Neural progenitor cell (in vitro differentiated cells): ENCODE measurements at regions not wholly inside any gene's neighbourhood (a gene's known extent, or its start where the extent isn't known, plus 50 kb on each side); places are given as distances from the start of the nearest gene placed in this dataset.

Source experiments
- EZH2 ChIP-seq: fragments of 200-600 bp; sonication (generic); IDR thresholded peaks from 2 replicates; pipeline ENCODE4 v1.6.1; 2017; ENCODE audit warnings: antibody characterized with exemption, mild to moderate bottlenecking, moderate library complexity
- EZH2phosphoT487 ChIP-seq: fragments of 200-600 bp; sonication (generic); IDR thresholded peaks from 2 replicates; pipeline ENCODE4 v1.6.1; 2017; ENCODE audit warnings: antibody characterized with exemption
- TF ChIP-seq, protein P1 (sequence below): fragments of 200-600 bp; sonication (generic); IDR thresholded peaks from 2 replicates; pipeline ENCODE4 v1.5.1; 2017; ENCODE audit warnings: antibody characterized with exemption, mild to moderate bottlenecking

DNA sequence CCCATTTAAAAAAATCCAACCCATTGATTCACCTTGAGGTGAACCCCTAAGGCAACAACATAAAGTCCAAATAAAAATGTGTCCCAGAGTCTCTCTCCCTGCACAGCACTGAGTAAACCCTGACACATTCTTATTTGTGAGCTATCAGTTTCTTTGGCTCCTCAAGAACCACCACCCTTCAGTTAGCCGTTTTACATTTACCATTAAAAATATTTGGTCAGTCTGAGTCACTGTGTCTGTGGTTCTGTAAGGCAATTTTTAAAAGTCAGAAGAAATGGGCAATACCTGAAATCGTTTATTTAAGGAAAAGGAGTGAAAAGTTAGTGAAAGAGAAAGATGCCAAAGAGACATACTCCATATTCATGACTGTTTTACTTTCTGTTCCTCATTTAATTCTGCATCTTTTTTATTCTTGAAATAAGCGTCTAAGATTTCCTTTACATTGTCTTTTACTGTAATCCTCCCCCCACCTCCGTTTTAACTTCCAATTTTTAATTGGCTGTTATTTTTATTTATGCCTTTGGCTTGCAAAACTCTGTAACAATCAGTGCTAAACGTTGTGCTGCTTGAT is 91.7 kb upstream of the IVNS1ABP start:
- TF ChIP-seq, protein P1, sequence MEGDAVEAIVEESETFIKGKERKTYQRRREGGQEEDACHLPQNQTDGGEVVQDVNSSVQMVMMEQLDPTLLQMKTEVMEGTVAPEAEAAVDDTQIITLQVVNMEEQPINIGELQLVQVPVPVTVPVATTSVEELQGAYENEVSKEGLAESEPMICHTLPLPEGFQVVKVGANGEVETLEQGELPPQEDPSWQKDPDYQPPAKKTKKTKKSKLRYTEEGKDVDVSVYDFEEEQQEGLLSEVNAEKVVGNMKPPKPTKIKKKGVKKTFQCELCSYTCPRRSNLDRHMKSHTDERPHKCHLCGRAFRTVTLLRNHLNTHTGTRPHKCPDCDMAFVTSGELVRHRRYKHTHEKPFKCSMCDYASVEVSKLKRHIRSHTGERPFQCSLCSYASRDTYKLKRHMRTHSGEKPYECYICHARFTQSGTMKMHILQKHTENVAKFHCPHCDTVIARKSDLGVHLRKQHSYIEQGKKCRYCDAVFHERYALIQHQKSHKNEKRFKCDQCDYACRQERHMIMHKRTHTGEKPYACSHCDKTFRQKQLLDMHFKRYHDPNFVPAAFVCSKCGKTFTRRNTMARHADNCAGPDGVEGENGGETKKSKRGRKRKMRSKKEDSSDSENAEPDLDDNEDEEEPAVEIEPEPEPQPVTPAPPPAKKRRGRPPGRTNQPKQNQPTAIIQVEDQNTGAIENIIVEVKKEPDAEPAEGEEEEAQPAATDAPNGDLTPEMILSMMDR, result no peak
- TF ChIP-seq EZH2, result no peak
- no peak for TF ChIP-seq EZH2phosphoT487
